ENCODE measurements at regions not wholly inside any gene's neighbourhood (a gene's known extent, or its start where the extent isn't known, plus 50 kb on each side); places are given as distances from the start of the nearest gene placed in this dataset.

DNA sequence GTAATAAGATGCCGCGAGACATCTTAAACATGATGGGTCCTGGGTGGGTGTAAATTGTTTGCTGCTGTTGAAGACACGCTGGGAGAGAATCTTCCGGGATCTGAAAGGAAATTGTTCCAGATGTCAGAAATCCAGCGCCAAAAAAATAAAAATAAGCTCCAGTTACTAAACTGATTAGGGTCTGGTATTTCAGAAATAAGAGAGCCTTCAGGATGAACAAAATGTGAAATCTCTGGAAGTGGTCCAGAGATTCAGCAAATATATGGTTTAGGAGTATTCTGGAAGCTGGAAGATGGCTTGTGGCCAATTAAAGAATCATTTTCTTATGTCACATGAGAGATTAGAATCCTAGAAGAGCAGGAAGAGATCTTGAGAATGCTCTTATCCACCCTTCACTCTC, 75.8 kb upstream of the NHS start:
- Histone ChIP-seq H3K27me3 (ENCODE audit: control insufficient read depth, insufficient read depth, low read length) (no peaks in the 10 kb centered on the region), H3K4me3 (ENCODE audit: low read depth, low read length) (0 out of 2 replicates have a peak overlapping the region, but pooled peaks have one; percentile 11), H3K36me3 (ENCODE audit: control insufficient read depth, insufficient read depth, low read length) (no peaks in the 10 kb centered on the region)
- ChIA-PET CTCF (no interaction called here), POLR2A (no interaction called here)
- TF ChIP-seq, protein P1, sequence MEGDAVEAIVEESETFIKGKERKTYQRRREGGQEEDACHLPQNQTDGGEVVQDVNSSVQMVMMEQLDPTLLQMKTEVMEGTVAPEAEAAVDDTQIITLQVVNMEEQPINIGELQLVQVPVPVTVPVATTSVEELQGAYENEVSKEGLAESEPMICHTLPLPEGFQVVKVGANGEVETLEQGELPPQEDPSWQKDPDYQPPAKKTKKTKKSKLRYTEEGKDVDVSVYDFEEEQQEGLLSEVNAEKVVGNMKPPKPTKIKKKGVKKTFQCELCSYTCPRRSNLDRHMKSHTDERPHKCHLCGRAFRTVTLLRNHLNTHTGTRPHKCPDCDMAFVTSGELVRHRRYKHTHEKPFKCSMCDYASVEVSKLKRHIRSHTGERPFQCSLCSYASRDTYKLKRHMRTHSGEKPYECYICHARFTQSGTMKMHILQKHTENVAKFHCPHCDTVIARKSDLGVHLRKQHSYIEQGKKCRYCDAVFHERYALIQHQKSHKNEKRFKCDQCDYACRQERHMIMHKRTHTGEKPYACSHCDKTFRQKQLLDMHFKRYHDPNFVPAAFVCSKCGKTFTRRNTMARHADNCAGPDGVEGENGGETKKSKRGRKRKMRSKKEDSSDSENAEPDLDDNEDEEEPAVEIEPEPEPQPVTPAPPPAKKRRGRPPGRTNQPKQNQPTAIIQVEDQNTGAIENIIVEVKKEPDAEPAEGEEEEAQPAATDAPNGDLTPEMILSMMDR (IDR thresholded peaks at IDR 0.05; ENCODE audit: insufficient read depth, low read depth, low read length), result no peak
- no peak for DNase-seq (ENCODE audit: low read depth)

DNA sequence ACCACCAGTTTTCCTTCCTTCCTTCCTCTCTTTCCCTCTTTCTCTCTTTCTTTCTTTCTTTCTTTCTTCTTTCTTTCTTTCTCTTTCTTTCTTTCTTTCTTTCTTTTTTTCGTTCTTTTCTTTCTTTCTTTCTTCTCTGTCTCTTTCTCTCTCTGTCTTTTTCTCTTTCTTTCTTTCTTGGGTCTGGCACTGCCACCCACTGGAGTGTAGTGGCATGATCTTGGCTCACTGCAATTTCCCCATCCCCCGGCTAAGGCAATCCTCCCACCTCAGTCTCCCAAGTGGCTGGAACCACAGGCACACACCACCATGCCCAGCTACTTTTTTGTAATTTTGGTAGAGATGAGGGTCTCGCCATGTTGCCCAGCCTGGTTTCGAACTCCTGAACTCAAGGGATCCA, 51.6 kb upstream of the NHS start:
- CTCF ChIA-PET, result no interaction called here
- DNase-seq (ENCODE audit: low read depth), result no peak
- POLR2A ChIA-PET, result no interaction called here
- no peaks in the 10 kb centered on the region for H3K36me3 ChIP-seq (ENCODE audit: control insufficient read depth, insufficient read depth, low read length)
- H3K27me3 ChIP-seq (ENCODE audit: control insufficient read depth, insufficient read depth, low read length), result no peaks in the 10 kb centered on the region
- TF ChIP-seq, protein P1 (IDR thresholded peaks at IDR 0.05; ENCODE audit: insufficient read depth, low read depth, low read length), result no peak
- H3K4me3 ChIP-seq (ENCODE audit: low read depth, low read length), result no peak overlapping the region
